RPMI7951 (cell line): ENCODE measurements at regions not wholly inside any gene's neighbourhood (a gene's known extent, or its start where the extent isn't known, plus 50 kb on each side); places are given as distances from the start of the nearest gene placed in this dataset.

Experiments used
- DNase-seq: peaks from one replicate; pipeline ENCODE4 v3.0.0-alpha.2; 2012; ENCODE audit warnings: low read depth

DNA sequence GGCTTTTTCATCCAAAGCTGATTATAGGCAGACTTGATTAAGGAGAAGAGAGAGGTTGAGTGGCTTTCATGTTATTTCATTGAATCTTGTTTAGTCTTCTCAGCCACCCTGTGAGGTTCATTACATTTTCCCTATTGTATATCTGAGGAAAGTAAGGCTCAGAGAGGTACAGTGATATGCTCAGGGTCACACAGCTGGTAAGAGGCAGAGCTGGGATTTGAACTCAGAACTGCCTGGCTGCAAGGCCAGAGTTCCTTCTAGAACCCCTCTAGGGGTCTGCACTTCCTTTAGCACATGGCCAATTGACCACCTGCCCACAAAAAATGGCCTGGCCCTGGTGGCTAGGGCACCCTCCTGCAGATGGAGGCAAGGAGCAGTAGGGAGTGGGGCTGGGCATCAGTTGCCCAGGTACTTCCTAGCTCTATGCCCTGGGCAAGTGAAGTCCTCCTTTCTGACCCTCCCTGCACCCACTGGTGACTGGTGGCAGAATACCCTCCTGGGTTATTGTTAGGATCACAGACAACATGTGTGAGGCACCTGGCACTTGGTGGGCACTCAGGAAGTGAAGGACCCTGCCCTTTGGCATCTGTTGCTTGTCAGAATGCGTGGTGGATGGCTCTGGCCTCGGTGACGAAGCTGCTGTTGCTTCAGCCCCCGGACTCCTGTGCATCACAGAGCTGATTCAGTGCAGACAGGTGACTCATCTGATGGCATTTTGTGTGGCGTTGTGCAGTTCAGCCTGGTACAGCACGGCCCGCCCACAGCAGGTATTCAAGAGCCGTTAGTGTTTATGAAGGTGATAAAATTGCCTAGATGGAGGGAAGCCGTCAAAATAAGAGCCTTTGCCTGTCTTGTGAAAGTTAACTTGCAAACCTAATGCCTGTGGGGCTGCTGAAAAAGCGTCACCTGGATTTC is 115.8 kb downstream of the SLC25A47 start:
- peak; percentile 38 for DNase-seq

DNA sequence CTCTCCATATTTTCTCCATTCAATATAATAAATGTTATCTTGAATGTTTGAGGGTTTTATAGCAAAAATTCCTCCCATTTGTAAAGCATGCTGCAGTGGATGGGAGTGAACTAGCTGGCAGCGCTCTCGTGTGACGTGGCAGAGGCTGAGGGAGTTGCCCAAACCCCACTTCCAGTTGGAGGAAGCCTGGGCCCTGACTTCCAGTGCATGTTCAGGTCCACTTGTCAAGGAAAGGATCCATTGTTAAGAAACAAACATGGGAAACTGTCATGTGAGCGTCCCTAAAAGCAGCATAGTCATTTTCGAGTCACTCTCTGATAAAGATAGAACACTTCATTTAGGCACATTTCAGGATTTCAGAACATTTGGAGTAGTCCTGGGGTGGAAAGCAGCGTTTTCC is 116.6 kb downstream of the SLC25A47 start:
- no peak for DNase-seq

DNA sequence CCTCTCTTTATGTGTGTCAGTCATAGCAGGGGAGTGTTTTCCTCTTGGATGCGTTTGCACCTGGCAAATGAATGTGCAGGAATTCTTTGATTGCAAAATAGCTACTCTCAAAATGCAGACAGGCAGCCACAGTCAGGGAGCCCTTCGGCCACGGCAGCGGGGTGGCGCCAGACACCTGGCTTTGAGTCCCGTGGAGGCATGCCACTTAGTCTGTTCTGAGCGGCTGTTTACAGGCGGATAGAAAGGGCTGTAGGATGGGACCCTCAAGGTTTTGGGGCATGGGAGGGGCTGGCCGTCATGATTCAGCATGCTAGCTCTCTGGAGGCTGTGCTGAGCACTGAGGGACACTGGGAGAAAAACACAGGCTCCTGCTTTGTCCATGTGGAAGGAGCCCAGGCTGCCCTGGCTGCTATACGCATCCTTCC is 117.1 kb downstream of the SLC25A47 start:
- DNase-seq: peak; percentile 8

DNA sequence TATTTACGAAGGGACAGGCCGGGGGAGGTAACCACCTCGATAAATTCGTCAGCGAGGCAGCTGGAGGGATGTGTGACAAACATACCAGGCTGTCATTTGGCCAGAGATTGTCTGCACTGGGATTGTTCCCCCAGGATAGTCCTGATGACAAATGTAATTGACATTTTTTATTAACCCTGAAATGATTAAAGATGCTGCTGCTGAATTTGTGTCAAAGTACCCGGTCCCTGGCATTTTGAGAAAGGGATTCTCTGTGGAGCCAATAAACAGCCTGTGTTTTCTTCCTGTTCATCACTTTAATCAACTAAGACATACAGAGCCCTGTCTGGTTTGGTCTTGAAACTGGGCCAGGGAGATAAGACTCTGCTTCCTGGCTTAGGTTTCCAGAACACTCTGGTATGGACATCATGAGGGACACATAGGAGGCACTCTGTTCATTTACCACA is 117.6 kb downstream of the SLC25A47 start:
- no peak for DNase-seq

DNA sequence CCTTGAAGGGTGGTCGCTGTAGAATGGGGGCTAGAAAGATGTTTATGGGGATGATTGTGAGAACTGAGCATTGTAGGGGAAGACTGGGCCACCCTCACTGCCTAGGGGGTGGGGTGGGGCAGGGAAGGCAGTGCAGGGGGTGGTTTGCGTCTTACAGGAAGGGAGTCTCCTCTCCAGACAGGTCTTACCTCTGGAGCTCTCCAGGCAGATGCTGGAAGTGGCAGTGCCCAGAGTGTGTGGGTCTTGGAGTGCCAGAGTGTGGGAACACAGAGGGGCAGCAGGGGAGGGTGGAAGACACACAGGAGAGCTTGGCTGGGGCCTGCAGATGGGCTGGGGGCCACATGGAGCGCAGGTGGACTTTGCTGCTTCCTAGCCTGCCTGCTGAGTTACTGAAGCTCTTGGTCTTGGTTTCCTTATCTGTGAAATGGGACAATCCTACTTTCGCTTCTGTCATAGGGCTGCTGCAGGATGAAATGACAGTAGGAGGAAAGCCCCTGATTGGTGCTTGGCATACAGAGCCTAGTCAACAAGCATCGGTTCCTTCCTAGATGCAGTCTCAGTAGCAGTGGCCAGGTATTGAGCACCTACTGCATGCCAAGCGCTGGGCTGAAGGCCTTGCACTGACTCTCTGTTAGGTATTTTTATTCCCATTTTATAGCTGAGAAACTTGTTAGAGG is 118.3 kb downstream of the SLC25A47 start:
- DNase-seq: no peak

DNA sequence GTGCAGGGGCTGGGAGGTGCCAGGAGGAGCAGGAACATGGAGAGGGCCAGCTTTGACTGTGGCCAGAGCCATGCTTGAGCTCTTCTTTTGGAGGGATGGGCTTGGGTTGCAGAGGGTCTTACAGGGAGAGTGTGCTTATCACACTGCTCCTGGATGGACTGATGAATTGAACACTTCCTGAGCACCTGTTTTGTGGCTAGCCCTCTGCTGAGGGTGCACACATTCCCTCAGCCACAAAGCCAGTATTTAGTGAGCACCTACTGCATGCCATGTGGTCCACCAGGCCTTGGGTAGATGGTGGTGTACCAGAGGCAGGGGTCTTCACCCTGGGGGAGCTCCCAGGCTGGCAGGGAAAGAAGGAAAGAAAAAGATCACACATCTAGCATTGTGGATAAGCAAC is 118.9 kb downstream of the SLC25A47 start:
- DNase-seq: no peak

DNA sequence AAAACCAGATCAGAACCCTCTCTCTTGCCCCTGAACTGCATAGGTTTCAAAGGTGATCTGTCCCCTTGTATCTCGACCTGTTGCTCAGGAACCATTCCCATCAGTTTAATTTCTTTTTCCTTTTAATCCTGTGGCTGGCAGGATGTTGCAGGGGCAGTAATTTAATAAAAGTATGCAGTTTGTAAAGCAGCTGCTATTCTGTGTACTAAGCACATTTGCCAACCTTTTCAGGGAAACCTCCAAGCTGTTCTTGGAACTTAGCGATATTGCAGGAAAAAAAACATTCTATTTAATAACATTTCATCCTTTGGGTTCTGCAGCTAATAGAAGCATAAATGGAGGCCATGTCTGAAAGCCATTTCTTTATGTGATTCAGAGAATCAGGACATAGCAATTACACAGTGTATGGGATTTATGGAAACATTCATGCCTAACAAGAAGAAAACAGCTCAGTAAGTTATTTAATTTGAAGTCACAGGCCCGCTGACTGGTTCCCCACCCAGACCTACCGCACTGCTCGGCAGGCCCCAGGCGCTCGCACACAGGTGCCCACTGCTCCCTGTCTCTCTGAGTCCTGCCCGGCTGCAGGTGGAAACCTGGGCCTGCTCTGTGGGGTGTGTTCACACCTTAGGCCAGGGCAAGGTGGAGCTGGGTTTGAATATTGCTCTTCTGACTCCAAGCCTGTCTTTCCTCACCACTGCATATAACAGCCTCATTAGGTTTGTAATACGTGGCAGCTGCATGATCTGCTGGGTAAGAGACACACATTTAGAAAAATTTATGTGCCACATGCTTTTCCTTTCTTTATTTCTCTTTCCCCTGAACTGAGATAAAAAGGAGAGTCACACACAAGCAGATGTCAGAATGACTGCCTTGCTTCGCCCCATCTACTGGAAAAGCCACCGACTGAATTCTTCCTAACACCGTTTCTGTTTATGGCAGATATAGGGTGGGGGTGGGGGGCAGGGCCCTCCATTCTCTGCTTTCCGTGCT is 119.7 kb downstream of the SLC25A47 start:
- no peak for DNase-seq

DNA sequence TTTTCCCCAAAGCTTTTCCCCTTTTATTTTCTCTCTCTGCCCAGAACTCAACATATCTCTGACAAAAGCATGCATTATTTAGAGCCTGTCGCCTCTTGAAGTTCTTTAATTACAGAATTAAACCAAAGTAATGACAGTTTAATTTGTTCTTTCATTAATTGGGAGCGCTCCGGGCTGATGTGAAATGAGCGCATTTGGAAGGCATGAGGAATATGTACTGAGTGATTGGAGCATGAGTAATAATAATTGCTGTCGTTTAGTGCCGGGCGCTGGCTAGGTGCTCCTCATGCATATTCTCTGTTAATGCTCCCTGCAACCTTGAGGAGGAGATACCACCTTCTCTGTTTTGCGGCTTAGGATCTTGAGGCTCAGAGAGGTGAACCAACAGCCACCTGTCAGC is 120.5 kb downstream of the SLC25A47 start:
- no peak for DNase-seq

DNA sequence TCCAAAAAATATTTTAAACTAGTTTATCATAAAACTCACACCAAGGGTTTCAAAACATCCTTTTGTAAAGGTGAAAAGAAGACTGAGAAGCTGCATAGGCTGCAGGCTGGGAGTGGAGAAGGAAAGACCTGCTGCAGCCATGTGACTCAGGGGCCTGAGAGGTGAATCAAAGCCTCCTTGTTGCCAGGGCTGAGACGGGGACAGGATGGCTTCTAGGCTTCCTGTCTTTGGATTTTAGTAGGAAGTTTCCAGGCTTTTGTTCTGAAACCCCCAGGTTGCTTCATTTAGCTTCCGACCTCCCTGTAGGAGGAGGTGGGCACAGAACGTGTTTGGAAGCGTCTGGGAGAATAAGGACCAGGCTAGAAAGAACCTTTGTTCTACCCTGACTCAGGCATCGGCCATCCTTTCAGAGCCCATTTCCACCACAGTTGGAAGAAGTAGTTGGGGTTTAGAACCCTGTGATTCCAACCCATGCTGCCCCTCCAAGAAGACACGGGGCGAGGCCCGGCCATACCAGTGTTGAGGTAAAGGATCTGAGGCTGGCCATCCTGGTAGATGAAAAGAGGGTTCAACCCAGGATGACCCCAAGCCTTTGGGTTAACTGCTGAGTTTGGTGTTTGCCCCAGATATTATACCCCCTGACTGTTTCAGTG is 122.4 kb downstream of the SLC25A47 start:
- no peak for DNase-seq

DNA sequence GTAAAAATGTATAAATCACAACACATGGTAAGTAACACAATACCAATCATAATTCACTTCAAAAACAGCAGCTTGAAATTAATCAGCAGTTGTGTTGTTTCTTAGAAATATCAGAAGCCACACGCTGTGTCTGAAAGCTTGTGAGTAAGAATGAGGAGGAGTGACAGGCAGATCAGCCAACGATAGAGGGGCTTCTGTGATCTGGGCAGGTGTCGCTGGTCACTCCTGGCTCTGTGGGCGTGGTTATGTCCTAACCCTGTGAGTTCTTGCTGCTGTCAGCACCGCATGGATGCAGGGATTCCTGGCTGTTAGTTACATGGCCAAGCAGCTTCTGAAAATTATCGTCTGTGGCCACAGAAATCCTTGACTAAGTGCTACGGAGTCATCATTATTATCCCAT is 123.4 kb downstream of the SLC25A47 start:
- DNase-seq: no peak

DNA sequence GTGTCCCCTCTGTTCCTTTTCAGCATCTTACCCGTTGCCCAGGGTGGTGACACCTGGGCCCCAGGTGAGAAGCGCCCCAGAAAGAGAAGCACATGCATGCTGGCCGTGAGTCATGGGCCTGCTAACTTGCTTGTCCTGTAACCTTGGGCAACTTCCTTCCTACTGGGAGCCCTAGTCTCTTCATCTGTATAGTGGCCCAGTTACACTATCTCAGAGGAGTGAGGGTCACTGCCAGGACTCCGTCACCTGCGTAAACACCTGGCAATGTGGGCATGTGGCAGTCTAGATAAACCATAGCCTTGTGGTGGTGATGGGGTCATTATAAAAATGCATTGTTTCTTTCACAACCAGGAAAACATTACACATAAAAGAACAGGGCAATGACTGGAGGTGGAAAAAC is 125.2 kb downstream of the SLC25A47 start:
- DNase-seq: no peak

DNA sequence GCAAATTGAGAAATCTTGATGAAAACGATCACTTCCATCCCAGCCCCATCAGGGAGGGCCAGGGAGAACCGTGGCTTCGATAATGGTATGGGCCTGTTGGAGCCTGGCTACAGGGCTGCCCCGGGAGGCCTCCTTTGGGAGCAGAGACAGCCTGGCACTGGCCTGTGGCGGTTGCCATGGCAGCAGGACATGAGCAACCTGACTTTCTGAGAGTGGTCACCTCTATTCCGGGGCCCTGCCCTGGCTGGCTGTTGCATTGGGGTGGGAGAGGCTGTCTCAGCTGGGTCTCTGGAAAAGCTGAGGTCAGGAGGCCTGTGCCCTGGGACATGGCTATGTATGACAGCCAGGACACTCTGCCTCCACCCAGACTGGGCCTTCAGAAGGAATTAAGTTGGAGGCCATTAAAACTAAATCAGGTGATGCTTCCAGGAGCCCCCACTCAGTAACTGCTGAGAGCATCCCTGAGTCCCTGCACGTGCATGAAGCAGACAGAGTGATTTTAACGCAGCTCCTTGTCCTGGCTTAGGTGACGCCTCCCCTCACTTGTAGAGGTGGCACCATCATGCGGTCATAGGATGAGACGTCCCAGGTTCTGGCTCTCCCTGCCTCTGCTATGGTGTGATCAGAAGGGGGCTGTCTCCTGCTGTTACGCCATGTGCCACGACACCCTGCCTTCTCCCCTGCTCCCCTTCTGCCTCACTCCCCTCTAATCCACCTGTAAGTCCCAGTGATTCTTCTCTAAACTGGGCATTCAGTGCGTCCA is 126.3 kb downstream of the SLC25A47 start:
- DNase-seq: no peak

DNA sequence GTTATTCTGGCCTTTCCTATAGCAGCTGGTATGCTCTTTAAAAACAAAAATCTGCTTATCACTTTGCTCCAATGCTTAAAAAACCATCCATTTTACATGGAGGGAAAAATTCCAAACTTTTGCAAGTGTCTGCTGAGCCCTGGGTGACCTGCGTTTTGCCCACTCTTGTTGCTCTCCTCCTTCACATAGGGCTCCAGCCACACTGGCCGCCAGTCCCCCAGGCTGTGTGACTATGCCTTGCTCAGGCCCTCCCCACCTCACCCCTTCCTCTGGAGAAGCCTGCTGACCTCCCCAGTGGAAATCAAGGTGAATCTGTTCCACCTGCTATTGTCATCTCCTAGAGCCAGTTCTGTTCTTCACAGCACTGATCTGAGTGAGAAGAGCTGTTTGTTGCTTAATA is 126.9 kb downstream of the SLC25A47 start:
- no peak for DNase-seq

DNA sequence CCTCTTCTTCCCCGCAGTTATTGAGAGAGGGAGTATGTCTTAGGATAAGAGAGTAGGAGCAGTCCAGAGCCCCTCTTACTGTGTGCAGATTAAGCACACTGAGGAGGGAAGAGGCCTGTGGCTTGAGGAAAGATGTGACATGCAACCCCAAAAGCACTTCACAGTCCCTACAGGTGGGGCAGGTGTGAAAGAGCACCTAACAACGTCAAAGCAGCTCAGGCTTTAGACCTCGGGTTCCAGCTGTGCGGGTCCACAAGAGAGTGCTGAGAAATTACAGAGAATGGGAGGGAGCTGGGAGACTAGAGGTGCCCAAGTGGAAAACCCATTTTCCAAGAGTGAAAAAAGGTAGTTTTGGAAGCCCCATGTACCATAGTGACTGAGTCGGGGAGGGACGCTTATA is 127.6 kb downstream of the SLC25A47 start:
- no peak for DNase-seq

DNA sequence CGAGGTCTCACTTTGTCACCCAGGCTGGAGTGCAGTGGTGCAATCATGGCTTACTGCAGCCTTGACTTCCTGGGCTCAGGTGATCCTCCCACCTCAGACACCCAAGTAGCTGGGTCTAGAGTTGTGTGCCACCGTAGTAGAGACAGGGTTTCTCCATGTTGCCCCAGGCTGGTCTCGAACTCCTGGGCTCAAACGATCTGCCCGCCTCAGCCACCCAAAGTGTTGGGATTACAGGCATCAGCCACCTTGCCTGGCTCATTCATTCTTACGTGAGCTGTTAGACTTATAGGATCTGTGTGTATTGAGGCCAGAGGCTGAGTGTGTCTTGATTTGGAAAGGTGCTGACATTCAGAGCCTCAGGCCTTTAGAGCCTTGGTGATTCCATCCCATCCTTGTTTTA is 128.1 kb downstream of the SLC25A47 start:
- no peak for DNase-seq

DNA sequence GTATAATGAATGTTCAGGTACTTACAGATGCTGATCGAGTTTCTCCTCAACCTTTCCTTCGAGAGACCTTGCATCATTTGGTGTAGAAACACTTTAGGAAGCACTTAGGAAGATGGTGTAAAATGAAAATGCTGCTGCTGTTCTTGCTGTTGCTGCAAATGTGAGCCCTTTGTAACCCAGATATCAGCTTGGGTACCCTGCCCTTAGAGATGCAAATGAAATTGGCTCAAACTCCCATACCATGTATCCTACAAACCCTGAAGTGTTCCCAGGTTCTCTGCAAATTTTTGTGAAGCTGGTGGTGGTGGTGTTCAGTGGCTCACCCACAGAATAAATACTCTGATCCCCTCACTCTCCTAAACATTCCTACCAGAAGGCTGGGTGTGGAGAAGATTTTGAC is 130.8 kb downstream of the SLC25A47 start:
- DNase-seq: no peak

DNA sequence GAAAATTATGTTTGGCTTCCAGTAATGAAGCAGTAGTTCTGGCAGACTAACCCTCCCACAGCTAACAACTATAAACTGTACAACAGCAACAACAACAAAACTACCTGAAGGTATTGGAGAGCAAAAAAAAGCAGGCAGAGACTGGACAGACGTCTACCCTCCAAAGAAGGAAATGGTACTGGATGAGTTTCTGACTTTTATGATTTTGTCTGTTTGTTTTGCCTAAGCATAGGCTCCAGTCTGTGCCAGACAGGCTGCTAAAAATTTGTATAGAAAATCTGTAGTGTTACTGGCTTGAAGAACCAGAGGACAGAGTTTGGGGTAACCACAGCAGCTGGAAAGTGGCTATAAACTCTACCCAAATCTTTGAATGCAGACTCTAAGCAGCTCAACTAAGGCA is 131.3 kb downstream of the SLC25A47 start:
- DNase-seq: no peak

DNA sequence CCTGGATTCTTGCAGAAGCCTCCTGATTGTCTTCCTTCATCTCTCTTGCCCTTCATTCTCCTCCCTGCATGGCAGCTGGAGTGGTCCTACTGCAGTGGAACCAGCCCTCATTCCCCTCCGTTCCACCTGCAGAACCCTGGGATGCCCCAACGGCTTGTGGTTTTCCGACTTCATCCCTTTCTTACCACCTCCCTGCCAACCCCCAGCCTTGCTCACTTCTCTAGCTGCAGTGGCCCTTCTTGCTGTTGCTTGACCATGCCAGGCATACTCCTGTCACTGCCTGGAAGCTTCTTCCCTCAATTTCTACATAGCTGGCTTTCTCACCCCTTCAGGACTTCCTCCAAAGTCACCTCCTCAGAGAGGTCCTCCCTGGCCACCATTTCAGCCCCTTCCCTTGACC is 123.3 kb downstream of the BEGAIN start:
- no peak for DNase-seq

DNA sequence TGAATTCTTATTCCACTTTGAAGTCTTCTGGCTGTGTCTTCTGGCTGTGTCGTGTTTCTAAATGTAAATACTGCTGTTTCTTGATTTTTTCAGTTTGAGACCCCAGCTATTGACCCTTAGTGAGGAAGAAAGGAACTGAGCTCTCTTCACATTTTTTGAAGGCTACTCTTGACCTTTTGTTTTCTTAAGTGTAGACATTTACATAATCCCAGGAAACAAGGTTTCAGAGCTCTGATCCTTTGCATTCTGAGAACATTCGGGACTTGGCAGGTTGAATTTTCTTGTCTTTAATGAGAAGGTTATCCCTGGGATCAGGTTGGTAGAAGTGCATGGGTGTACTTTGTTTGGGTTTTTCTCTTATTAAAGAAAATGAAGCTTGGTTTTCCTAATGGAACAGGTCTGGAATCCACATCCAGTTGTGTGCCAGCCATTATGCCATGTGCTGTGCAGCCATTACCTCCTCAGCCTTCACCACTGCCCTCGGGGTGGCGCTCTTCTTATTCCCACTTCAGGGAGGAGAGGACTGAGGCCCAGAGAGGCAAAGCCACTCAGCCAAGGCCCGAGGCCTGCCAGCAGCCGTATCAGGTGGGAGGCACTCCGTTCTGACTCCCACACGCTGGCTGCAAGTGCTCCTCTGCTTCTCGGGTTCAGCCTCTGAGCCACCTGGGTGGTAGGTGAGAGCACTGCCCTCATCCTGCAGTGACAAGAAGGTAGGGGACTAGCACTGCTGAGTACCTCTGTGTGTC is 120.9 kb downstream of the BEGAIN start:
- no peak for DNase-seq
